ENCODE measurements at regions not wholly inside any gene's neighbourhood (a gene's known extent, or its start where the extent isn't known, plus 50 kb on each side); places are given as distances from the start of the nearest gene placed in this dataset.

- DNase-seq (ENCODE audit: low spot score) (no peak), ATAC-seq (no peak)
Observed at GRCh38 chr17:79332011-79332554, 257.5 kb downstream of the ENGASE start.

GRCh38 chr17:79331492-79331891 lies 256.9 kb downstream of the ENGASE start:
- DNase-seq (ENCODE audit: low spot score), result no peak
- ATAC-seq, result no peak

GRCh38 chr17:79330696-79331095 lies 256.1 kb downstream of the ENGASE start:
- DNase-seq (ENCODE audit: low spot score) (no peak), ATAC-seq (no peak)

DNA sequence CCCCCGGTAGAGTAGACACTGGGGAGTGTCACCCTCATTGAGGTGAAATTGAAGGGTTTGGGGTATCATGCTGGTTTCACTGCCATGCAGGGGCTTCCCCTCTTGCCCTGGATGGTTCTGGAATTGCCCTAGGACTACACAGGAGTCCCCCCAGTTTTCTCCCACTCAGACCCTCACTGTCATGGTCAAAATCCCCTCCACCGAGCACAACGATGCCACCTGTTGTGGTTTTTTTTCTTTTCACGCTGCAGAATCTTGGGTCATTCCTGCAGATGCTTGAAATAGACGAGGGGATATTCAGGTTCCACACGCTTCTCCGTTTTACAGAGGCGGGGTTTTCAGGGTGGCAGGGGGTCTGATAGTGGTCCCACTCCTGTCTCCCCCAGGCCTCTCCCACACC lies 255.6 kb downstream of the ENGASE start:
- ATAC-seq (no peak), DNase-seq (ENCODE audit: low spot score) (no peak)

- no peak for ATAC-seq
- DNase-seq (ENCODE audit: low spot score), result no peak
Observed at GRCh38 chr17:79326814-79327213, 252.2 kb downstream of the ENGASE start.

- DNase-seq (ENCODE audit: low spot score) (no peak), ATAC-seq (no peak)
Observed at GRCh38 chr17:79325709-79326430, 251.2 kb downstream of the ENGASE start.

- DNase-seq (ENCODE audit: low spot score) (no peak), ATAC-seq (no peak)
Observed at GRCh38 chr17:79324194-79324593, 249.6 kb downstream of the ENGASE start.

DNA sequence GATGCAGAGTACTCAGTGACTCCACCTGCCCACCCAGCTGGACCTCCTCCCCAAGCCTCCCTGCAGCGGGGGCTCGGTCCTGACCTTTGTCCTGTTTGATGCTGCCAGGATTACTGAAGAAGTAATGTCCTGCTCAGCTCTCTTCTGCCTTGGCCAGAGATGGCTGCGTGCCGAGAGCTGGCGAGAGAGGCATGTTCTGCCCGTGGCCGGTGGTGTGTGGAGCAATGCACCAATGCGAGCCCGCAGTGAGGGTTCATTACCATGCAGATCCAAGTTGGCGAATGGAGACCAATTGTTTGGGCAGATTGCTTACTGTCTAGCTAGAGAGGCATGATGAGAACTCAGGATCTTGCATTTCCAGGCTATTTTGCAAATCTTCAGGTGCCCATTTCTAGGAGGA lies 248.9 kb downstream of the ENGASE start:
- DNase-seq (ENCODE audit: low spot score), result no peak

DNA sequence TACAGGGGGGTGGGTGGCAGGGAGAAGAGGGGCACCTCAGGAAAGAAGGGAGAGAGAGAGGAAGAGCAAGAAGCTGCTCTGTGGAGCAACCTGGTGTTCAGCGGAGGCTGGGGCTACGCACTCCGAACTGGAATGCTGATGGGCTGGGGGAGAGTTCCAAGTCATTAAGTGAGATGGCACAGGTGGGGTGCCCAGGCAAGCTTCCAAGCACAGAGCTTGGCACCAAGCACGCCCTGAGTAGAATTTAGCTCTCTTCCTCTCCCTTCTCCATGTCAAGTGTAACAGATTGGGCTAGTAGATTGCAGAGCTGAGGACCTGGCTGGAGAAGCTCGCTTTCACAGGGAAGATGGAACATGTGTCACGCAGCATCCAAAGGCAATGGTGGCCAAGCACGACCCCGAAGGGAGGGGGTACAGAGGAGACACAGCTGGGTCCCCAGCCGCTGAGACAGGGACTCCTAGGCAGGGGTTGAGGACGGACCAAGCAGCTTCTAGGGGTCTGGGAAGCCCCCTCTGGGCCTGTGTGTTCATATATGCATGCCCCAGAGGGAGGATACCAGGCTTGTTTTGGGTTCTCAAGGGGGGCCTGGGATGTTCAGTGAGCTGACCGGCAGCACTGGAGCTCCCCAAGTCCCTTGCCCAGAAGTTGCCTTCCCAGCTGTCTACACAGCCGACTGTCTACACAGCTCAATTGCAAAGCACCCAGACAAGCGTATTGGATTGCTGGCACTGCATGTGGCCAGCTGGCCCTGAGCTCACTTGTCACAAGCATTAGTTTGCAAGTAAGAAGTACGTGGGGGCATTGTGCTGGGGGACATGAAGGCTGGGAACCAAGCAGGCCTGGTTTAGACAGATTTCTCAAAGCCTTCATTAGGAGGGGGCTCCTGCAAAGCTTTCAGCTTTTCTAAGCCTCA lies 247.8 kb downstream of the ENGASE start:
- ATAC-seq, result no peak
- no peak for DNase-seq (ENCODE audit: low spot score)

More for the DNA sequence above, 248.9 kb downstream of the ENGASE start:
- ATAC-seq, result no peak

GRCh38 chr17:79320331-79320730 lies 245.7 kb downstream of the ENGASE start:
- ATAC-seq, result no peak
- DNase-seq (ENCODE audit: low spot score), result no peak

DNA sequence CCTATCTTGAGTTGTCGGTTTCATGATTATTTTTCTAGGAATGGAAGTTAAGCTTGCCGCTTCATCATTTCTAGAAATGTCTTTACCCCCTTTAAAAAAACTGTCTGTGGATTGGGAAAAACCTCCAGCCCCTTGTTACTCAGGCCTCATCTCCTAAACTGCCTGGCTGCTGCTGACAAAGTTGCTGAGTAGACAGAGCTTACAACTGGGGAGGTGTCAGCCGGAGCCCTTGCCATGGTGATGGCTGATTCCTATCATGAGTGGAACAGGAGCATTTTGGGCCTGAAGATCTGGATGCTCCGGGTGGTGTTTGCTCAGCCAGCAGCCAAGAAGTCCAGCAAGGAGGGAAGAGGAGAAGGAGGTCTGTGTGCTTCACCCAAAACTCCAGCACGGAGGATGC lies 243.3 kb downstream of the ENGASE start:
- DNase-seq (ENCODE audit: low spot score) (no peak), ATAC-seq (no peak)

GRCh38 chr17:79316805-79317204 lies 242.2 kb downstream of the ENGASE start:
- no peak for DNase-seq (ENCODE audit: low spot score)

DNA sequence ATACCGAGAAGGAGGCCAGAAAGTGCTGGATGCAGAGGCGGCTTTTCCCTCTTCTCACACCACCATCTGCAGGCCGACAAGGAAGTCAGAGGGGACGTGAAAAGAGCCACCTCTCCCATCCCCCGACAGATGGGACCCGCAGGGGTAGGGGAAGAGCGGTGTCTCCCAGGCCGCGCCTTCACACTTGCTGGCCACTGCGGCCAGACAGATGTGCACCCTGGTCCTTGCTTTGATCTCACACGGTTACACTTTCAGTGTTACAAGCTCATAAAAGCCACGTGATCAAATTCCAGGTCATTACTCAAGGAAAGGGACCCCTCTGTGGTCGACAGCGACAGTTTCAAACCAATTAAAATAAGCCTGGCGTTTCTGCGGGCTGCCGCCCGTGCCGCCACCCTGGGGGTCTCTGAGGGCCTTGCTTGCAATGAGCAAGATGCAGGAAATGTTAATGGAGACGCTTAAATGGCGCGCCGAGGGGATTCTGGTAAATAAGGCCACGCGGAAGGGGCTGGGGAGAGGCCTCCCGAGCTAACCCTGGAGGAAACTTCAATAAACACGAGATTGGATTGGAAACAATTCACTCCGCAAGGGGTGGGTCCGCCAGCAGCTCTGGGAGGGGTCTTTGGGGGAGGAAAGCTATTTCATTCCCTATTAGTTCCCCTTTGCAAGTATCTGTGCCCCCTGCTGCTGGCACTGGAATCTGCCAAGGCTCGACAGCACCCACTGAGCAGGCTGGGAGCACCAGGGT lies 240.9 kb downstream of the ENGASE start:
- DNase-seq (ENCODE audit: low spot score), result no peak
- ATAC-seq, result no peak

More at GRCh38 chr17:79316805-79317204, 242.2 kb downstream of the ENGASE start:
- no peak for ATAC-seq

- no peak for DNase-seq (ENCODE audit: low spot score)
- no peak for ATAC-seq
Observed at GRCh38 chr17:79314617-79315357, 240.2 kb downstream of the ENGASE start.

GRCh38 chr17:79311373-79311772 lies 236.7 kb downstream of the ENGASE start:
- ATAC-seq, result no peak
- no peak for DNase-seq (ENCODE audit: low spot score)

GRCh38 chr17:79306424-79307318 lies 232.0 kb downstream of the ENGASE start:
- ATAC-seq, result peak; percentile 38
- no peak for DNase-seq (ENCODE audit: low spot score)

DNA sequence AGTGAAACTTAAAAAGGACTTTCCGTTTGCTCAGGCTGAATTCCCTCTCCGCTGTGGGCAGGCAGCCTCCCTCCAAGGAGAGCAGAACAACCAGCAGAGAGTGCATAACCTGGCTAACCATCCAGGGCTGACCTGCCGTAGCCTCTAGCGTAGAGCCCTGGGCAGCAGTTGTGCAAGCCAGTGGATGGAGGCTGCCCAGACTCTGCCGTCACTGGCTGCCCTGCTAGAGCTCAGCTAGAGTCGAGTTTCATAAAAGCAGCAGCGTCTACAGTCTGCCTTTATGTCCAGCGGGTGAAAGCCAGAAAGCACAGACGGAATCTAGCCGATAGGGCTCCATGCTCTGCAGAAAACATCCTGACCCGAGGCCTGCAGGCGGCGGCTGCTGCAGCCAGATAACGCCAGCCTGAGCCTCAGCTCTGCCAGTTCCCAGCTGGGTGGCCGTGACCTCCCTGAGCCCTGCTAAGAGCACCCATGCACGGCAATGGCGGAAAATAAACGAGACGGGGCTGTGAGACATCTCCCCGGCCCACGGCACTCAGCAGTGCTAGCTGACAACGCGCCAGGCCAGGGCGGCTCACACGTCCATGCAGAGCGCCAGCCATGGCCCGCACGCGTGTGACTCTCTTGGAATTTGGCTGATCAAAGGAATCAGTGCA lies 231.3 kb downstream of the ENGASE start:
- no peak for DNase-seq (ENCODE audit: low spot score)
- ATAC-seq, result peak; percentile 75

GRCh38 chr17:79305376-79305767 lies 230.7 kb downstream of the ENGASE start:
- ATAC-seq (no peak), DNase-seq (ENCODE audit: low spot score) (no peak)

DNA sequence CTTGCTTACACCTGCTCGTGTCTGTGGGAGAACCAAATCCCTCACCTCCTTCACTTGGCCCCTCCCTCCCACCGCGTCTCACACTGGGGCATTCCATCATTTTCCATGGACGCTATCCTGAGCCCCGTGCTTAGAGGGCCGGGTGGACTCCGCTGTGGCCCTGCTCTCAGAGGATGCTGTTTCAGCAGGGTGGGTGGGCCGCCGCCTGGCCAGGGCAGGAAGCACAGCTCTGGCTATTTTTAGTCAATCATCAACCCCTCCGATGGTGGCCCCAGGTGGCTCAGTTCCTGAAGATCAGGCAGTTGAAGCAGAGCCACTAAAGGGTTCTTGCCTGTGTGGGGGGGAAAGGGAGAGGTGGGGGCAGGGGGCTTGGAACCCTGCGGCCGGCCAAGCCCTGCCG lies 230.3 kb downstream of the ENGASE start:
- DNase-seq (ENCODE audit: low spot score) (no peak), ATAC-seq (no peak)

Data from left lobe of liver (tissue), 2 donors.